ENCODE measurements at regions not wholly inside any gene's neighbourhood (a gene's known extent, or its start where the extent isn't known, plus 50 kb on each side); places are given as distances from the start of the nearest gene placed in this dataset.

- Histone ChIP-seq H3K9me3 (replicated peaks; ENCODE audit: control insufficient read depth, insufficient read depth, low read depth, low read length) (no peaks in the 10 kb centered on the region), H3K9ac (ENCODE audit: insufficient read depth in 1 of 2, low read depth in 2 of 2, low read length in 2 of 2) (no peak overlapping the region), H2AFZ (ENCODE audit: low read depth, low read length) (no peak overlapping the region), H3K27ac (ENCODE audit: extremely low read depth, low read depth, low read length) (no peak overlapping the region), H3K4me1 (replicated peaks in 1 of 2; ENCODE audit: control insufficient read depth in 2 of 2, insufficient read depth in 2 of 2, low read length in 2 of 2) (no peaks in the 10 kb centered on the region), H4K20me1 (replicated peaks; ENCODE audit: control insufficient read depth, insufficient read depth, low read length) (no peaks in the 10 kb centered on the region), H3K4me3 (no peak overlapping the region), H3K36me3 (ENCODE audit: control insufficient read depth, insufficient read depth, low read length) (no peaks in the 10 kb centered on the region), H3K79me2 (ENCODE audit: control insufficient read depth, insufficient read depth, low read length) (no peaks in the 10 kb centered on the region), H3K27me3 (ENCODE audit: control insufficient read depth in 2 of 2, insufficient read depth in 2 of 2, low read length in 2 of 2) (peaks cover 2 to 18% of the 10 kb centered on the region in 2 experiments; a peak in 3 of 5 replicates), H3K9me1 (ENCODE audit: control insufficient read depth, insufficient read depth, low read length) (no peaks in the 10 kb centered on the region), H3K4me2 (ENCODE audit: insufficient read depth, low read length) (no peak overlapping the region)
- in situ Hi-C loops (cut with MboI): no loop called here
- FAIRE-seq (no peak), DNase-seq (ENCODE audit: extremely low read depth in 1 of 4, low spot score in 3 of 4) (no peak), ATAC-seq (no peak)
- no TSS peak for BruUV-seq (replicated peaks)
- 0% methylated on average over 4 of the region's 7 CpGs for WGBS (ENCODE audit: insufficient coverage, low coverage, missing lambda C conversion rate)
- no peak for TF ChIP-seq SMARCB1 (IDR thresholded peaks at IDR 0.05; ENCODE audit: insufficient read length, low read depth)
- no peak for TF ChIP-seq TCFL5 (CRISPR knock-in tag; conservative IDR thresholded peaks at IDR 0.05)
- TF ChIP-seq, protein P1, sequence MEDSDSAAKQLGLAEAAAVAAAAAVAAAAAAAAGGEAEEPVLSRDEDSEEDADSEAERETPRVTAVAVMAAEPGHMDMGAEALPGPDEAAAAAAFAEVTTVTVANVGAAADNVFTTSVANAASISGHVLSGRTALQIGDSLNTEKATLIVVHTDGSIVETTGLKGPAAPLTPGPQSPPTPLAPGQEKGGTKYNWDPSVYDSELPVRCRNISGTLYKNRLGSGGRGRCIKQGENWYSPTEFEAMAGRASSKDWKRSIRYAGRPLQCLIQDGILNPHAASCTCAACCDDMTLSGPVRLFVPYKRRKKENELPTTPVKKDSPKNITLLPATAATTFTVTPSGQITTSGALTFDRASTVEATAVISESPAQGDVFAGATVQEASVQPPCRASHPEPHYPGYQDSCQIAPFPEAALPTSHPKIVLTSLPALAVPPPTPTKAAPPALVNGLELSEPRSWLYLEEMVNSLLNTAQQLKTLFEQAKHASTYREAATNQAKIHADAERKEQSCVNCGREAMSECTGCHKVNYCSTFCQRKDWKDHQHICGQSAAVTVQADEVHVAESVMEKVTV (CRISPR knock-in tag; IDR thresholded peaks at IDR 0.05): no peak
- TF ChIP-seq RAD21 (CRISPR knock-in tag; conservative IDR thresholded peaks at IDR 0.05 in 1 of 2, IDR thresholded peaks at IDR 0.05 in 1 of 2): no peak
- TF ChIP-seq TEAD2 (tag; IDR thresholded peaks at IDR 0.05): no peak
- no peak for TF ChIP-seq PHB2 (IDR thresholded peaks at IDR 0.05; ENCODE audit: low read depth)
- TF ChIP-seq ZNF699 (CRISPR knock-in tag; IDR thresholded peaks at IDR 0.05; ENCODE audit: insufficient replicate concordance): no peak
- no peak for TF ChIP-seq USF2 (CRISPR knock-in tag; IDR thresholded peaks at IDR 0.05)
- TF ChIP-seq, protein P2, sequence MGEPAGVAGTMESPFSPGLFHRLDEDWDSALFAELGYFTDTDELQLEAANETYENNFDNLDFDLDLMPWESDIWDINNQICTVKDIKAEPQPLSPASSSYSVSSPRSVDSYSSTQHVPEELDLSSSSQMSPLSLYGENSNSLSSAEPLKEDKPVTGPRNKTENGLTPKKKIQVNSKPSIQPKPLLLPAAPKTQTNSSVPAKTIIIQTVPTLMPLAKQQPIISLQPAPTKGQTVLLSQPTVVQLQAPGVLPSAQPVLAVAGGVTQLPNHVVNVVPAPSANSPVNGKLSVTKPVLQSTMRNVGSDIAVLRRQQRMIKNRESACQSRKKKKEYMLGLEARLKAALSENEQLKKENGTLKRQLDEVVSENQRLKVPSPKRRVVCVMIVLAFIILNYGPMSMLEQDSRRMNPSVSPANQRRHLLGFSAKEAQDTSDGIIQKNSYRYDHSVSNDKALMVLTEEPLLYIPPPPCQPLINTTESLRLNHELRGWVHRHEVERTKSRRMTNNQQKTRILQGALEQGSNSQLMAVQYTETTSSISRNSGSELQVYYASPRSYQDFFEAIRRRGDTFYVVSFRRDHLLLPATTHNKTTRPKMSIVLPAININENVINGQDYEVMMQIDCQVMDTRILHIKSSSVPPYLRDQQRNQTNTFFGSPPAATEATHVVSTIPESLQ (CRISPR knock-in tag; IDR thresholded peaks at IDR 0.05): no peak
- no peak for TF ChIP-seq POLR2AphosphoS2 (IDR thresholded peaks at IDR 0.05; ENCODE audit: low read length)
- TF ChIP-seq JUN (IDR thresholded peaks at IDR 0.05; ENCODE audit: borderline replicate concordance, low read depth, low read length): no peak
- TF ChIP-seq JUN (CRISPR knock-in tag; IDR thresholded peaks at IDR 0.05; ENCODE audit: borderline replicate concordance): no peak
- CTCF ChIA-PET (ENCODE audit: low intra/inter-chr PET ratio): no interaction called here
- intact Hi-C loops (cut with micrococcal nuclease): no loop called here
- POLR2A ChIA-PET: interaction anchor here (1.0 kb wide), 1 partner anchor 11 kb away, joined by 3 read pairs; no protein-coding TSS in a partner anchor
Observed at GRCh38 chr2:239710953-239711861, 310.4 kb upstream of the HDAC4 start.
